Natural killer cell (primary cell): ENCODE measurements at regions not wholly inside any gene's neighbourhood (a gene's known extent, or its start where the extent isn't known, plus 50 kb on each side); places are given as distances from the start of the nearest gene placed in this dataset.
"Not testable (repeated sequence)": the region's sequence is repeated elsewhere in the genome, so short reads cannot be mapped to it uniquely, and the experiment has no call there.

Source experiments
- ATAC-seq, 3 donors: fragments of 150-1000 bp in 2 of 3; fragments of 200-7000 bp in 1 of 3; cut with Tn5 transposase; 1 replicate in 1 of 3; 2 replicates in 2 of 3; pipeline ENCODE4 v1.10.0; 2021; ENCODE audit warnings: mild to moderate bottlenecking in 2 of 3, moderate library complexity in 2 of 3
- DNase-seq, 2 donors: peaks; one replicate each; pipeline versions ENCODE4 v3.0.0 to v3.0.0-alpha.2; 2013 to 2021; ENCODE audit warnings: mixed read lengths in 1 of 2
- H3K27ac ChIP-seq: one replicate; pipeline ENCODE4 v1.5.1; 2013; ENCODE audit warnings: mild to moderate bottlenecking, low read length
- H3K27me3 ChIP-seq: one replicate; pipeline ENCODE4 v1.6.1; 2013; ENCODE audit warnings: low read length; ENCODE audit not compliant: control insufficient read depth, insufficient read depth
- H3K36me3 ChIP-seq: one replicate; pipeline ENCODE4 v1.6.1; 2013; ENCODE audit warnings: low read length; ENCODE audit not compliant: control insufficient read depth, insufficient read depth
- H3K4me1 ChIP-seq: one replicate; pipeline ENCODE4 v1.6.1; 2013; ENCODE audit warnings: low read length; ENCODE audit not compliant: control insufficient read depth, insufficient read depth
- H3K4me3 ChIP-seq: one replicate; pipeline ENCODE4 v1.5.1; 2013; ENCODE audit warnings: low read length
- H3K9me3 ChIP-seq: one replicate; pipeline ENCODE4 v1.6.1; 2013; ENCODE audit warnings: low read length; ENCODE audit not compliant: control insufficient read depth, insufficient read depth
- H3K27ac Mint-ChIP-seq, 2 donors: one replicate each; pipeline ENCODE4 v1.8.0; 2022; ENCODE audit warnings: mild to moderate bottlenecking in 2 of 2, mixed read lengths in 2 of 2, moderate library complexity in 1 of 2
- H3K27me3 Mint-ChIP-seq, 2 donors: one replicate each; pipeline ENCODE4 v1.8.0; 2022; ENCODE audit warnings: low read depth in 2 of 2, mixed read lengths in 2 of 2
- H3K36me3 Mint-ChIP-seq: one replicate; pipeline ENCODE4 v1.8.0; 2022; ENCODE audit warnings: mixed read lengths
- H3K4me1 Mint-ChIP-seq, 2 donors: one replicate each; pipeline ENCODE4 v1.8.0; 2022; ENCODE audit warnings: mixed read lengths in 2 of 2
- H3K4me3 Mint-ChIP-seq: one replicate; pipeline ENCODE4 v1.8.0; 2022; ENCODE audit warnings: mild to moderate bottlenecking, moderate library complexity, mixed read lengths
- H3K9me3 Mint-ChIP-seq, 2 donors: one replicate each; pipeline ENCODE4 v1.8.0; 2022; ENCODE audit warnings: mixed read lengths in 2 of 2
- CTCF ChIP-seq: fragments of 200-600 bp; IDR thresholded peaks from one replicate; pipeline ENCODE4 v1.8.0; 2022; ENCODE audit warnings: antibody characterized with exemption
- WGBS: methylation state at CpG from one replicate; pipeline ENCODE4 v1.1.7; 2013; ENCODE audit warnings: missing lambda C conversion rate; ENCODE audit not compliant: insufficient coverage; 5-methylcytosine and 5-hydroxymethylcytosine counted together
- intact Hi-C: fragments of 100-400 bp; cut with micrococcal nuclease; formaldehyde crosslinking; loops from one replicate; pipeline ENCODE4 v1.14.2; 2022

- Mint-ChIP-seq H3K36me3 (no peaks in the 10 kb centered on the region), H3K27ac (no peak overlapping the region), H3K4me3 (no peak overlapping the region), H3K9me3 (no peaks in the 10 kb centered on the region), H3K27me3 (peaks cover 6 to 20% of the 10 kb centered on the region in 2 donors), H3K4me1 (no peaks in the 10 kb centered on the region)
- TF ChIP-seq CTCF: no peak
- no peaks in the 10 kb centered on the region for H3K4me1 ChIP-seq
- H3K4me3 ChIP-seq: no peak overlapping the region
- no peak overlapping the region for H3K27ac ChIP-seq
- intact Hi-C loops: no loop called here
- no CpG with 5 or more reads among the region's 1 CpG for WGBS
- H3K36me3 ChIP-seq: no peaks in the 10 kb centered on the region
- ATAC-seq (no peak), DNase-seq (no peak)
- H3K27me3 ChIP-seq: no peaks in the 10 kb centered on the region
- H3K9me3 ChIP-seq: no peaks in the 10 kb centered on the region
Measured at GRCh38 chr10:127657056-127657455, 79.9 kb upstream of the FOXI2 start.

- H3K27me3 Mint-ChIP-seq: peaks cover 0 to 15% of the 10 kb centered on the region in 2 donors
- H3K9me3 Mint-ChIP-seq, H3K4me1 Mint-ChIP-seq, H3K4me1 ChIP-seq, ATAC-seq, H3K4me3 ChIP-seq, H3K27me3 ChIP-seq, H3K27ac Mint-ChIP-seq, H3K36me3 Mint-ChIP-seq, intact Hi-C loops, H3K9me3 ChIP-seq, H3K4me3 Mint-ChIP-seq, DNase-seq, H3K36me3 ChIP-seq, H3K27ac ChIP-seq: not testable (repeated sequence)
- WGBS: 39% methylated on average over 3 of the region's 3 CpGs
Measured at GRCh38 chr10:127676430-127676829, 60.6 kb upstream of the FOXI2 start.

GRCh38 chr10:127678091-127678490 is 58.9 kb upstream of the FOXI2 start:
- H3K27ac ChIP-seq: no peak overlapping the region
- no peaks in the 10 kb centered on the region for H3K9me3 ChIP-seq
- Mint-ChIP-seq H3K27me3 (peaks cover 0 to 15% of the 10 kb centered on the region in 2 donors), H3K4me3 (no peak overlapping the region), H3K27ac (no peak overlapping the region), H3K4me1 (no peaks in the 10 kb centered on the region), H3K9me3 (no peaks in the 10 kb centered on the region), H3K36me3 (no peaks in the 10 kb centered on the region)
- H3K27me3 ChIP-seq: no peaks in the 10 kb centered on the region
- H3K36me3 ChIP-seq: no peaks in the 10 kb centered on the region
- H3K4me1 ChIP-seq: no peaks in the 10 kb centered on the region
- DNase-seq (no peak), ATAC-seq (no peak)
- intact Hi-C loops: no loop called here
- no peak overlapping the region for H3K4me3 ChIP-seq
- 69% methylated on average over 8 of the region's 8 CpGs for WGBS
- no peak for TF ChIP-seq CTCF

- TF ChIP-seq CTCF: no peak
- intact Hi-C loops: no loop called here
- H3K9me3 ChIP-seq: no peaks in the 10 kb centered on the region
- no peaks in the 10 kb centered on the region for H3K4me1 ChIP-seq
- ATAC-seq (peak in 1 of 3 donors; percentile 27), DNase-seq (no peak)
- Mint-ChIP-seq H3K4me3 (no peak overlapping the region), H3K27me3 (peaks cover 4 to 23% of the 10 kb centered on the region in 2 donors), H3K9me3 (no peaks in the 10 kb centered on the region), H3K27ac (no peak overlapping the region), H3K4me1 (no peaks in the 10 kb centered on the region), H3K36me3 (no peaks in the 10 kb centered on the region)
- no peak overlapping the region for H3K27ac ChIP-seq
- no peak overlapping the region for H3K4me3 ChIP-seq
- no peaks in the 10 kb centered on the region for H3K36me3 ChIP-seq
- WGBS: 88% methylated on average over 3 of the region's 3 CpGs
- H3K27me3 ChIP-seq: no peaks in the 10 kb centered on the region
Measured at GRCh38 chr10:127679642-127680255, 57.2 kb upstream of the FOXI2 start.
